GM23248 (cell line): ENCODE measurements at regions not wholly inside any gene's neighbourhood (a gene's known extent, or its start where the extent isn't known, plus 50 kb on each side); places are given as distances from the start of the nearest gene placed in this dataset.
A peak's percentile ranks its signal among the peaks of the same experiment; 100 is the strongest.
"Not testable (repeated sequence)": the region's sequence is repeated elsewhere in the genome, so short reads cannot be mapped to it uniquely, and the experiment has no call there.

ENCODE experiments used
- DNase-seq: peaks from one replicate; pipeline ENCODE4 v3.0.0-alpha.2; 2015
- H2AFZ ChIP-seq: fragments of 200-600 bp; sonication (generic); 2 replicates; pipeline ENCODE4 v1.6.1; 2016; ENCODE audit warnings: antibody characterized with exemption
- H3F3A ChIP-seq: fragments of 200-600 bp; sonication (generic); 2 replicates; pipeline ENCODE4 v1.6.1; 2016; ENCODE audit warnings: mild to moderate bottlenecking, antibody characterized with exemption, mixed run types; ENCODE audit not compliant: insufficient read depth
- H3K27ac ChIP-seq: fragments of 200-600 bp; sonication (generic); 2 replicates; pipeline ENCODE4 v1.5.1; 2016; ENCODE audit warnings: mild to moderate bottlenecking
- H3K27me3 ChIP-seq: fragments of 200-600 bp; sonication (generic); replicated peaks from 2 replicates; pipeline ENCODE4 v1.6.1; 2016; ENCODE audit warnings: mild to moderate bottlenecking; ENCODE audit not compliant: insufficient read depth
- H3K36me3 ChIP-seq: fragments of 200-600 bp; sonication (generic); 2 replicates; pipeline ENCODE4 v1.6.1; 2016; ENCODE audit warnings: low read depth, mild to moderate bottlenecking
- H3K4me1 ChIP-seq: fragments of 200-600 bp; sonication (generic); 2 replicates; pipeline ENCODE4 v1.6.1; 2016; ENCODE audit warnings: mild to moderate bottlenecking; ENCODE audit not compliant: insufficient read depth
- H3K4me2 ChIP-seq: fragments of 200-600 bp; sonication (generic); one replicate; pipeline ENCODE4 v1.6.1; 2016; ENCODE audit warnings: mild to moderate bottlenecking; ENCODE audit not compliant: unreplicated experiment
- H3K4me3 ChIP-seq: fragments of 200-600 bp; sonication (generic); 2 replicates; pipeline ENCODE4 v1.5.1; 2016; ENCODE audit warnings: mild to moderate bottlenecking
- H3K79me2 ChIP-seq: fragments of 200-600 bp; sonication (generic); 2 replicates; pipeline ENCODE4 v1.6.1; 2016; ENCODE audit warnings: mild to moderate bottlenecking; ENCODE audit not compliant: insufficient read depth
- H3K9ac ChIP-seq: fragments of 200-600 bp; sonication (generic); 2 replicates; pipeline ENCODE4 v1.6.1; 2016; ENCODE audit warnings: mild to moderate bottlenecking
- H3K9me2 ChIP-seq: fragments of 200-600 bp; sonication (generic); 2 replicates; pipeline ENCODE4 v1.6.1; 2016; ENCODE audit warnings: mixed run types, mild to moderate bottlenecking, moderate library complexity; ENCODE audit not compliant: insufficient read depth
- H3K9me3 ChIP-seq: fragments of 200-600 bp; sonication (generic); one replicate; pipeline ENCODE4 v1.6.1; 2017; ENCODE audit warnings: low read depth
- H4K20me1 ChIP-seq: fragments of 200-600 bp; sonication (generic); 2 replicates; pipeline ENCODE4 v1.6.0; 2016; ENCODE audit not compliant: insufficient read depth
- EZH2 ChIP-seq: fragments of 200-600 bp; sonication (generic); IDR thresholded peaks from 2 replicates; pipeline ENCODE4 v1.6.1; 2018; ENCODE audit warnings: antibody characterized with exemption, mild to moderate bottlenecking; ENCODE audit not compliant: insufficient read depth, poor library complexity, severe bottlenecking
- EZH2phosphoT487 ChIP-seq: fragments of 200-600 bp; sonication (generic); IDR thresholded peaks from 2 replicates; pipeline ENCODE4 v1.6.1; 2018; ENCODE audit warnings: antibody characterized with exemption, moderate library complexity, mild to moderate bottlenecking, low read depth; ENCODE audit not compliant: insufficient read depth
- WGBS, 2 experiments: methylation state at CpG; one replicate each; pipeline ENCODE4 v1.1.6; 2015 to 2017; ENCODE audit warnings: low lambda C conversion rate in 2 of 2, low coverage in 1 of 2; ENCODE audit errors: missing lambda C conversion rate in 2 of 2; 5-methylcytosine and 5-hydroxymethylcytosine counted together
- in situ Hi-C: fragments of 300-500 bp; cut with MboI; formaldehyde crosslinking; loops from 2 replicates; pipeline ENCODE4 v1.15.0; 2020

DNA sequence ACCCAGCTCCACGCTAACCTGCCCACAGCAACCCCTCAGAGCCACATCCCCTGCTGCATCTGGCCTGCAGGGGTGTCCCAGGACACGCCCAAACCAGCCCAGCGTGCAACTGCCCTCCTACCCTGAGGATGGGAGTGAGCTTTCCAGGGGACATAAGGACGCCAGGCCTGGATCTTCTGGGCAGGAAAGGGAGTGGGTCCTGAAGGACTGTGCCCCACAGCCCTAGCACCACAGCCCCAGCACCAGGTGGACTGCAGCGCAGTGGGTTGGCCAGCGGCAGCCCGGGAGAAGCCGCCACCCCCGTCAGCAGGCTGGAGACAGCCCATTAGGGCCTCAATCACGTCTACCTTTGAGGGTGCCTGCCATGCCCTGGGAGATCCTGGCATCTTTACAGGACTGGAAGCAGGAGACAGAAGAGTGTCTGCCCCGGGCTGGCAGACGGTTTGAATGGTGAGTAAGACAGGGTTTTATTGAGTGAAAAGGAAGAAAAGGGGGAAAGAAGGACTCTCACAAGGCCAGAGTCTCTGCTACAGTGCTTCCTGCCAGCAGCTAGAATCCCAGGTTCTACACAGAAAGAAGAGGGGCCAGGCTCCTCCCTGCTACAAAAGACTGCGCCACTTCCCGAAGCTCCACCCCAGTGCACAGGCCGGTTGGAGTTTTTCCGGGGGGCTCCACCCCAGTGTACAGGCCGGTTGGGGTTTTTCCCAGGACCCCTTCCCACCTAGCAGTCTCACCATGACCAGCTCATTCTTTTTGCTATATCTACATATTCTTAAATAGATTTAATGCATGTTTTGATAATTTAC is 69.8 kb upstream of the KCTD7 start:
- Histone ChIP-seq H3K79me2 (peaks cover 84% of the 10 kb centered on the region), H3K9me3 (no peaks in the 10 kb centered on the region), H3K4me1 (peaks cover 15% of the 10 kb centered on the region), H2AFZ (no peak overlapping the region), H3F3A (peaks cover 31% of the 10 kb centered on the region), H3K9ac (no peak overlapping the region), H4K20me1 (peaks cover 4% of the 10 kb centered on the region; the same call in 1 of the 2 replicates), H3K4me3 (no peak overlapping the region), H3K27me3 (no peaks in the 10 kb centered on the region), H3K4me2 (no peak overlapping the region), H3K36me3 (peaks cover 20% of the 10 kb centered on the region), H3K9me2 (no peaks in the 10 kb centered on the region), H3K27ac (no peak overlapping the region)
- WGBS, 2 experiments = 66 to 71% methylated on average over 17 of the region's 17 CpGs
- DNase-seq = peak; percentile 43
- in situ Hi-C loops = no loop called here
- TF ChIP-seq EZH2 = no peak
- no peak for TF ChIP-seq EZH2phosphoT487

DNA sequence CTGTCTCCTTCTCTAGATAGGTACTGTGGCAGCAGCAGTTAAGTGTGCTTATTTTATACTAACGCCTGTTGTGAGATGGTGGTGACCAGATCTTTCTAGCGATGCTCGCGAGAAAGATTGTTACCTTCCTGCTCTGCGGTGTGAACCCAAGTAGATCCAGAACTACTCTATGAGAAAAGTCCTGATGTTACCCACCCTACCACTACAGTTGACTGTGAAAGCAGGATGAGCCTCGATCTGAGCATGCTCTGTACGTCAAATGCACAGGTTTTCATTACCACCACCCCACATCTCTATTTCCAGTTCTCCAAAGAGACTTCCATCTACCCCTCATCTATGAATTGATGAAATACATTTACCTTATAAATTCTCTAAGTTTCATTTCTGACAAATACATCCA is 64.6 kb upstream of the KCTD7 start:
- peaks cover 19% of the 10 kb centered on the region for H3F3A ChIP-seq
- peaks cover 33% of the 10 kb centered on the region for H3K36me3 ChIP-seq
- in situ Hi-C loops = no loop called here
- no peaks in the 10 kb centered on the region for H3K9me2 ChIP-seq
- no peak overlapping the region for H3K9ac ChIP-seq
- no peak overlapping the region for H3K4me2 ChIP-seq
- H3K79me2 ChIP-seq = peaks cover 100% of the 10 kb centered on the region
- no peaks in the 10 kb centered on the region for H3K9me3 ChIP-seq
- no peaks in the 10 kb centered on the region for H3K4me1 ChIP-seq
- H4K20me1 ChIP-seq = peaks cover 4% of the 10 kb centered on the region; the same call in 1 of the 2 replicates
- 97 to 98% methylated on average over 7 of the region's 7 CpGs for WGBS, 2 experiments
- TF ChIP-seq EZH2 (no peak), EZH2phosphoT487 (no peak)
- no peaks in the 10 kb centered on the region for H3K27me3 ChIP-seq
- H2AFZ ChIP-seq = no peak overlapping the region
- no peak overlapping the region for H3K27ac ChIP-seq
- no peak overlapping the region for H3K4me3 ChIP-seq
- DNase-seq = no peak

DNA sequence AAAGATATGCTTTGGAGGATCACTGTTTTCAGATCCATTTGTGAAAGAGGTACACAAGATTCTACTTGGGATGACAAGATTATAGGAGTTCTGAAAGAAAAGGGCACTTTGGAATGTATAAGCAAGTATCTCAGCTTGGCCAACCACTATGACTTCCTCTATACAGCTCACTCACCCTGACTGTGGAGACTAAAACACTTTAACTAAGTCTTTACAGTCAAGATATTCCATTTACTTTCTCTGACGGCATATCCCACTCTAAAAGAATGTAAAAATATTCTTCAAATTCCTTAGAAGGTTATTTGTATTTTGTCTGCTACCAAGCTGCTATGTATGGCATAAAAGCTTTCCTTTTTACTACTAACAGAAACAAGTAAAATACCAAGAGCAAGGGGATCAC is 58.5 kb upstream of the KCTD7 start:
- DNase-seq, H3K27me3 ChIP-seq, in situ Hi-C loops, H3K4me1 ChIP-seq, H3F3A ChIP-seq, H3K9ac ChIP-seq, H4K20me1 ChIP-seq, H3K27ac ChIP-seq, H3K9me2 ChIP-seq, H2AFZ ChIP-seq, H3K4me3 ChIP-seq, H3K4me2 ChIP-seq, H3K9me3 ChIP-seq: not testable (repeated sequence)
- H3K79me2 ChIP-seq = peaks cover 100% of the 10 kb centered on the region
- peaks cover 49% of the 10 kb centered on the region for H3K36me3 ChIP-seq
- 52 to 57% methylated on average over 1 of the region's 1 CpG for WGBS, 2 experiments

DNA sequence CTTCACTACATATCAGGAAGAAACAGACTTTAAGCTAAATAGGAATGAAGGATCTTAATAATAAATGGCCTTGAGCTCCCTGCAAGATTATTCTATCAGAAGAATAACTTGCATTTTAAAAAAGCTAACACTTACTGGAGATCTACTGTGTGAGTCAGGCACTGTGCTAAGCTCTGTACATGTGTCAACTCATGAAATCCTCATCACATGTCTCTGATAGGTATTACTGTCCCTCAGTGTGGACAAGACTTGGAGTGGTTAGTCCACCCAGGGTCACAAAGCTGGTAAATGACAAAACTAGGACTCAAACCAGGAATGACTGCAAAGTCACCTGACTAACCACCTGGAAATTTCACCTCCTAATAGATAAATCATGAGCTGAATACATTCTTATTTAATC is 57.1 kb upstream of the KCTD7 start:
- H3K9me3 ChIP-seq = no peaks in the 10 kb centered on the region
- in situ Hi-C loops = no loop called here
- no peak for TF ChIP-seq EZH2
- no peak for TF ChIP-seq EZH2phosphoT487
- peak; percentile 23 for DNase-seq
- no peaks in the 10 kb centered on the region for H3K27me3 ChIP-seq
- H3K4me2 ChIP-seq = no peak overlapping the region
- H3K9me2 ChIP-seq = no peaks in the 10 kb centered on the region
- no peak overlapping the region for H2AFZ ChIP-seq
- H3K79me2 ChIP-seq = peaks cover 100% of the 10 kb centered on the region
- H3K4me3 ChIP-seq = no peak overlapping the region
- no peaks in the 10 kb centered on the region for H4K20me1 ChIP-seq
- H3F3A ChIP-seq = peaks cover 6% of the 10 kb centered on the region
- peaks cover 5% of the 10 kb centered on the region; the same call in 1 of the 2 replicates for H3K4me1 ChIP-seq
- no peak overlapping the region for H3K27ac ChIP-seq
- no peak overlapping the region for H3K9ac ChIP-seq
- H3K36me3 ChIP-seq = peaks cover 51% of the 10 kb centered on the region

- H3K4me3 ChIP-seq, in situ Hi-C loops, H3K9ac ChIP-seq, H3K4me2 ChIP-seq, H2AFZ ChIP-seq, H3K9me3 ChIP-seq, H3K27ac ChIP-seq, H3K27me3 ChIP-seq, H3F3A ChIP-seq, H3K4me1 ChIP-seq, H3K9me2 ChIP-seq, DNase-seq: not testable (repeated sequence)
- WGBS, 2 experiments = 84 to 87% methylated on average over 9 of the region's 9 CpGs
- Histone ChIP-seq H3K36me3 (peaks cover 45% of the 10 kb centered on the region), H3K79me2 (peaks cover 100% of the 10 kb centered on the region), H4K20me1 (peaks cover 16% of the 10 kb centered on the region; the same call in 1 of the 2 replicates)
These were observed 54.7 kb upstream of the KCTD7 start for GRCh38 chr7:66573782-66574495.

DNA sequence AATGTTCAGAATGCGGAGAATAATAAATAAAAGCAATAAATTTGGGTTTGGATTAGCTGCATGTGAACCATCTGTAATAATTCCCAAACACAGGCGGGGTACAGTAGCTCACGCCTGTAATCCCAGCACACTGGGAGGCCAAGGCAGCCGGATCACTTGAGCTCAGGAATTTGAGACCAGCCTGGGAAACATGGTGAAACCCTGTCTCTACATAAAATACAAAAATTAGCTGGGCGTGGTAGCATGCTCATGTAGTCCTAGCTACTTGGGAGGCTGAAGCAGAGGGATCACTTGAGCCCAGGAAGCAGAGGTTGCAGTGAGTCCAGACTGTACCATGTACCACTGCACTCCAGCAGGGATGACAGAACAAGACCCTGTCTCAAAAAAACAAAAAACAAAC is 53.9 kb upstream of the KCTD7 start:
- H3K27me3 ChIP-seq, H3K27ac ChIP-seq, H3K4me1 ChIP-seq, H3K9ac ChIP-seq, H3K9me2 ChIP-seq, H3K4me3 ChIP-seq, H3K4me2 ChIP-seq, H3K9me3 ChIP-seq, H3F3A ChIP-seq, H2AFZ ChIP-seq, DNase-seq, in situ Hi-C loops: not testable (repeated sequence)
- H3K79me2 ChIP-seq = peaks cover 100% of the 10 kb centered on the region
- peaks cover 22% of the 10 kb centered on the region; the same call in 1 of the 2 replicates for H4K20me1 ChIP-seq
- H3K36me3 ChIP-seq = peaks cover 45% of the 10 kb centered on the region
- WGBS, 2 experiments = 84 to 90% methylated on average over 5 of the region's 5 CpGs
